ENCODE measurements at regions not wholly inside any gene's neighbourhood (a gene's known extent, or its start where the extent isn't known, plus 50 kb on each side); places are given as distances from the start of the nearest gene placed in this dataset.
A peak's percentile ranks its signal among the peaks of the same experiment; 100 is the strongest.

GRCh38 chr11:113533425-113533698 is 58.2 kb upstream of the DRD2 start:
- TF ChIP-seq, protein P1, sequence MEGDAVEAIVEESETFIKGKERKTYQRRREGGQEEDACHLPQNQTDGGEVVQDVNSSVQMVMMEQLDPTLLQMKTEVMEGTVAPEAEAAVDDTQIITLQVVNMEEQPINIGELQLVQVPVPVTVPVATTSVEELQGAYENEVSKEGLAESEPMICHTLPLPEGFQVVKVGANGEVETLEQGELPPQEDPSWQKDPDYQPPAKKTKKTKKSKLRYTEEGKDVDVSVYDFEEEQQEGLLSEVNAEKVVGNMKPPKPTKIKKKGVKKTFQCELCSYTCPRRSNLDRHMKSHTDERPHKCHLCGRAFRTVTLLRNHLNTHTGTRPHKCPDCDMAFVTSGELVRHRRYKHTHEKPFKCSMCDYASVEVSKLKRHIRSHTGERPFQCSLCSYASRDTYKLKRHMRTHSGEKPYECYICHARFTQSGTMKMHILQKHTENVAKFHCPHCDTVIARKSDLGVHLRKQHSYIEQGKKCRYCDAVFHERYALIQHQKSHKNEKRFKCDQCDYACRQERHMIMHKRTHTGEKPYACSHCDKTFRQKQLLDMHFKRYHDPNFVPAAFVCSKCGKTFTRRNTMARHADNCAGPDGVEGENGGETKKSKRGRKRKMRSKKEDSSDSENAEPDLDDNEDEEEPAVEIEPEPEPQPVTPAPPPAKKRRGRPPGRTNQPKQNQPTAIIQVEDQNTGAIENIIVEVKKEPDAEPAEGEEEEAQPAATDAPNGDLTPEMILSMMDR (IDR thresholded peaks at IDR 0.05; ENCODE audit: borderline replicate concordance, extremely low read depth, insufficient read depth): no peak
- Histone ChIP-seq H3K27me3 (ENCODE audit: control insufficient read depth, insufficient read depth, low read length) (no peaks in the 10 kb centered on the region), H3K4me3 (ENCODE audit: low read length in 3 of 3) (no peak overlapping the region), H3K27ac (ENCODE audit: low read depth in 2 of 2, low read length in 2 of 2) (no peak overlapping the region), H3K9me3 (ENCODE audit: control insufficient read depth in 2 of 3, insufficient read depth in 1 of 3, low read length in 3 of 3) (no peaks in the 10 kb centered on the region), H3K36me3 (ENCODE audit: control insufficient read depth in 2 of 3, insufficient read depth in 3 of 3, low read length in 3 of 3) (no peaks in the 10 kb centered on the region), H3K4me1 (ENCODE audit: control insufficient read depth in 2 of 3, insufficient read depth in 2 of 3, low read depth in 1 of 3, low read length in 3 of 3) (no peaks in the 10 kb centered on the region), H3K9ac (ENCODE audit: low read length in 3 of 3) (no peak overlapping the region)
- no peak for DNase-seq
- no peak for FAIRE-seq
- intact Hi-C loops (cut with DNase I): loop anchor here (10.0 kb wide), 1 partner anchor 229 kb away; no protein-coding TSS in a partner anchor

- peak; percentile 75 to 86 (median 77) for DNase-seq
- H3K9me3 ChIP-seq (ENCODE audit: control insufficient read depth in 2 of 3, insufficient read depth in 1 of 3, low read length in 3 of 3): no peaks in the 10 kb centered on the region
- no peaks in the 10 kb centered on the region for H3K4me1 ChIP-seq (ENCODE audit: control insufficient read depth in 2 of 3, insufficient read depth in 2 of 3, low read depth in 1 of 3, low read length in 3 of 3)
- no peak overlapping the region for H3K4me3 ChIP-seq (ENCODE audit: low read length in 3 of 3)
- no peaks in the 10 kb centered on the region for H3K36me3 ChIP-seq (ENCODE audit: control insufficient read depth in 2 of 3, insufficient read depth in 3 of 3, low read length in 3 of 3)
- no peak overlapping the region for H3K9ac ChIP-seq (ENCODE audit: low read length in 3 of 3)
- TF ChIP-seq, protein P1 (IDR thresholded peaks at IDR 0.05; ENCODE audit: borderline replicate concordance, extremely low read depth, insufficient read depth): peak; percentile 58
- no peak for FAIRE-seq
- H3K27me3 ChIP-seq (ENCODE audit: control insufficient read depth, insufficient read depth, low read length): no peaks in the 10 kb centered on the region
- no peak overlapping the region for H3K27ac ChIP-seq (ENCODE audit: low read depth in 2 of 2, low read length in 2 of 2)
- intact Hi-C loops (cut with DNase I): loop anchor here (10.0 kb wide), 1 partner anchor 228 kb away; no protein-coding TSS in a partner anchor
These were observed 57.7 kb upstream of the DRD2 start for GRCh38 chr11:113532697-113533424.

GRCh38 chr11:113531575-113532451 is 56.6 kb upstream of the DRD2 start:
- no peaks in the 10 kb centered on the region for H3K9me3 ChIP-seq (ENCODE audit: control insufficient read depth in 2 of 3, insufficient read depth in 1 of 3, low read length in 3 of 3)
- no peak overlapping the region for H3K9ac ChIP-seq (ENCODE audit: low read length in 3 of 3)
- H3K4me1 ChIP-seq (ENCODE audit: control insufficient read depth in 2 of 3, insufficient read depth in 2 of 3, low read depth in 1 of 3, low read length in 3 of 3): no peaks in the 10 kb centered on the region
- intact Hi-C loops (cut with DNase I): loop anchor here (10.0 kb wide), 1 partner anchor 227 kb away; no protein-coding TSS in a partner anchor
- DNase-seq (peak in 3 of 5 donors; percentile 15 to 77 (median 42)), FAIRE-seq (no peak)
- H3K27me3 ChIP-seq (ENCODE audit: control insufficient read depth, insufficient read depth, low read length): no peaks in the 10 kb centered on the region
- H3K27ac ChIP-seq (ENCODE audit: low read depth in 2 of 2, low read length in 2 of 2): no peak overlapping the region
- TF ChIP-seq, protein P1 (IDR thresholded peaks at IDR 0.05; ENCODE audit: borderline replicate concordance, extremely low read depth, insufficient read depth): no peak
- H3K36me3 ChIP-seq (ENCODE audit: control insufficient read depth in 2 of 3, insufficient read depth in 3 of 3, low read length in 3 of 3): no peaks in the 10 kb centered on the region
- no peak overlapping the region for H3K4me3 ChIP-seq (ENCODE audit: low read length in 3 of 3)

Data from kidney (tissue), 13 donors.